HEK293 (cell line): ENCODE measurements at regions not wholly inside any gene's neighbourhood (a gene's known extent, or its start where the extent isn't known, plus 50 kb on each side); places are given as distances from the start of the nearest gene placed in this dataset.

Source experiments
- CTCF ChIP-seq: fragments of 450-650 bp; formaldehyde crosslinking; IDR thresholded peaks from 2 replicates; pipeline ENCODE4 v1.5.1; 2016; ENCODE audit warnings: missing biosample characterization, missing genetic modification characterization
- MEIS1 ChIP-seq: sonication (generic); formaldehyde crosslinking; IDR thresholded peaks from 2 replicates; pipeline ENCODE4 v1.8.1; 2022; ENCODE audit warnings: missing genetic modification reagents, mild to moderate bottlenecking, borderline replicate concordance
- YY1 ChIP-seq: fragments of 450-650 bp; formaldehyde crosslinking; IDR thresholded peaks from 2 replicates; pipeline ENCODE4 v1.5.1; 2018; ENCODE audit warnings: missing biosample characterization, missing genetic modification characterization
- ZBTB21 ChIP-seq: fragments of 450-650 bp; formaldehyde crosslinking; IDR thresholded peaks from 2 replicates; pipeline ENCODE4 v1.5.1; 2017; ENCODE audit warnings: missing biosample characterization, missing genetic modification characterization
- ZNF202 ChIP-seq: fragments of 450-650 bp; formaldehyde crosslinking; IDR thresholded peaks from 2 replicates; pipeline ENCODE4 v1.5.1; 2016; ENCODE audit warnings: missing biosample characterization, missing genetic modification characterization, borderline replicate concordance
- ZNF280D ChIP-seq: fragments of 450-650 bp; formaldehyde crosslinking; IDR thresholded peaks from 2 replicates; pipeline ENCODE4 v1.5.1; 2016; ENCODE audit warnings: missing biosample characterization, missing genetic modification characterization
- ZXDB ChIP-seq: fragments of 450-650 bp; formaldehyde crosslinking; IDR thresholded peaks from 2 replicates; pipeline ENCODE4 v1.5.1; 2016; ENCODE audit warnings: missing biosample characterization, missing genetic modification characterization

- TF ChIP-seq YY1 (tag by site-specific recombination) (no peak), ZNF202 (tag by site-specific recombination) (no peak), ZNF280D (no peak), CTCF (tag by site-specific recombination) (no peak), ZBTB21 (tag by site-specific recombination) (no peak), ZXDB (tag by site-specific recombination) (no peak), MEIS1 (CRISPR knock-in tag) (no peak)
Observed at GRCh38 chr18:25434745-25435144, 82.8 kb upstream of the ZNF521 start.
